ENCODE measurements at regions not wholly inside any gene's neighbourhood (a gene's known extent, or its start where the extent isn't known, plus 50 kb on each side); places are given as distances from the start of the nearest gene placed in this dataset.

- TF ChIP-seq POLR2A (IDR thresholded peaks at IDR 0.05; ENCODE audit: low read length) (no peak), GATA1 (IDR thresholded peaks at IDR 0.05; ENCODE audit: low read depth, low read length) (no peak)
Observed at GRCh38 chr20:50312002-50312681, 121.5 kb downstream of the CEBPB start.
